ENCODE measurements at regions not wholly inside any gene's neighbourhood (a gene's known extent, or its start where the extent isn't known, plus 50 kb on each side); places are given as distances from the start of the nearest gene placed in this dataset.

GRCh38 chr18:42436222-42436765 lies 481.3 kb downstream of the PIK3C3 start:
- H3K4me3 ChIP-seq (replicated peaks in 1 of 2; ENCODE audit: low read depth in 2 of 2, low read length in 2 of 2), result no peak overlapping the region
- no peak for DNase-seq (ENCODE audit: low read depth in 2 of 2)
- TF ChIP-seq, protein P1, sequence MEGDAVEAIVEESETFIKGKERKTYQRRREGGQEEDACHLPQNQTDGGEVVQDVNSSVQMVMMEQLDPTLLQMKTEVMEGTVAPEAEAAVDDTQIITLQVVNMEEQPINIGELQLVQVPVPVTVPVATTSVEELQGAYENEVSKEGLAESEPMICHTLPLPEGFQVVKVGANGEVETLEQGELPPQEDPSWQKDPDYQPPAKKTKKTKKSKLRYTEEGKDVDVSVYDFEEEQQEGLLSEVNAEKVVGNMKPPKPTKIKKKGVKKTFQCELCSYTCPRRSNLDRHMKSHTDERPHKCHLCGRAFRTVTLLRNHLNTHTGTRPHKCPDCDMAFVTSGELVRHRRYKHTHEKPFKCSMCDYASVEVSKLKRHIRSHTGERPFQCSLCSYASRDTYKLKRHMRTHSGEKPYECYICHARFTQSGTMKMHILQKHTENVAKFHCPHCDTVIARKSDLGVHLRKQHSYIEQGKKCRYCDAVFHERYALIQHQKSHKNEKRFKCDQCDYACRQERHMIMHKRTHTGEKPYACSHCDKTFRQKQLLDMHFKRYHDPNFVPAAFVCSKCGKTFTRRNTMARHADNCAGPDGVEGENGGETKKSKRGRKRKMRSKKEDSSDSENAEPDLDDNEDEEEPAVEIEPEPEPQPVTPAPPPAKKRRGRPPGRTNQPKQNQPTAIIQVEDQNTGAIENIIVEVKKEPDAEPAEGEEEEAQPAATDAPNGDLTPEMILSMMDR (IDR thresholded peaks at IDR 0.05; ENCODE audit: low read depth, low read length), result no peak

DNA sequence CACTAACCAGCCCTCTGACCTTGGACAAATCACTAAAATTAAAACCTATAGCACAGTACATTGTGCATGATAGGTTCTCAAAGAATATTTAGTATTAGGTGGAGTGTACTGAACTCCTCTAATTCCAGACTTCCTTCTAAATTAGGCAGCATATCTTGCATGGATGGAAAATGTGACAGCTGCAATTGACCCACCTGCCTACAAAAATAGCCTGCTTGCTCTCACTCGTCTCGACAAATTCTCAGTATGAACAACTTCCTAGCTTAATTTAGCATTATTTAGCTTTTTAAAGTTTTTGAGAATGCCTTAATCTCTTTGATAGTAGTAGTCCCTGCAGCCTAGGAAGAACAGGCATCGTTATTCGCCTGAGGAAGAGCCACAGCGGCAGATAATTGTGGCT lies 482.0 kb downstream of the PIK3C3 start:
- TF ChIP-seq, protein P1 (IDR thresholded peaks at IDR 0.05; ENCODE audit: low read depth, low read length), result no peak
- H3K4me3 ChIP-seq (replicated peaks in 1 of 2; ENCODE audit: low read depth in 2 of 2, low read length in 2 of 2), result no peak overlapping the region

GRCh38 chr18:42437646-42438045 lies 482.6 kb downstream of the PIK3C3 start:
- peak; percentile 44 to 74 for DNase-seq (ENCODE audit: low read depth in 2 of 2)
- TF ChIP-seq, protein P1 (IDR thresholded peaks at IDR 0.05; ENCODE audit: low read depth, low read length), result no peak
- no peak overlapping the region for H3K4me3 ChIP-seq (replicated peaks in 1 of 2; ENCODE audit: low read depth in 2 of 2, low read length in 2 of 2)

More for the DNA sequence above, 482.0 kb downstream of the PIK3C3 start:
- DNase-seq (ENCODE audit: low read depth in 2 of 2), result no peak

DNA sequence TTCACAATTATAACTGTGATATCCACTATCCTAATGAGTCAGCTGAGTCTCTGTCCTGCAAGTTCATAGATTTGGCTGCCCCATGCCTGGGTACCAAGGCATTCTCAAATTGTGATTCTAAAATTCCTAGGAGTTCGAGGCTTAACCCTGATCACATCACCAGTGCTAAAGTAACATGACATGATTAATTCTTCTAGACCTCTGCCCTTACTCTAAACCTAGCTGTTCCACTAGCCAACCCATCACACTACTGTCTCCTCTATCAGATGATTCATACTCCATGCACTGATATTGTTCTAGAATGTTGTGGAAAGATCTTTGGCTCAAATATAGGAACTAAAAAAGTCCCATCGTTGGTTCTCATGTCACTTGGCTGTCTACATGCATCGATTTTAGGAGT lies 487.6 kb downstream of the PIK3C3 start:
- TF ChIP-seq, protein P1 (IDR thresholded peaks at IDR 0.05; ENCODE audit: low read depth, low read length), result no peak
- no peak for DNase-seq (ENCODE audit: low read depth in 2 of 2)
- H3K4me3 ChIP-seq (replicated peaks in 1 of 2; ENCODE audit: low read depth in 2 of 2, low read length in 2 of 2), result no peak overlapping the region

DNA sequence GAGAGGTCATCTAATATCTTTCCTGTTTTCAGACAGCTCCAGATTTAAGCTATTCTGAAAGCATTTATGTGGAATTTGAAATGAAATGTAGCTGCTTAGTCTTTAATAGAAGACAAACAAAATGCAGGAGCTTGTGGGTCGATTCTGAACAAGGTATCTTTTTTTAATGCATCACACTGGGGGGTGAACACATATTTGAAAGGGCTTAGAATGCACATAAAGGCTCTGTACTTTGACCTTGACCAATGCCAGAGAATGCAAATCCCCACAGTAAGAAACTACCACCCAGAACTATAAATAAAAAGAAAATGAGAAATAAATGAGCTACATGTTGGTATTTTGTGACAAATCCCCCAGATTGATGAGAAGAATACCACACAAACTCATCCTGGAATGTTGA lies 489.3 kb downstream of the PIK3C3 start:
- TF ChIP-seq, protein P1 (IDR thresholded peaks at IDR 0.05; ENCODE audit: low read depth, low read length), result no peak
- no peak overlapping the region for H3K4me3 ChIP-seq (replicated peaks in 1 of 2; ENCODE audit: low read depth in 2 of 2, low read length in 2 of 2)
- DNase-seq (ENCODE audit: low read depth in 2 of 2), result no peak

- TF ChIP-seq, protein P1 (IDR thresholded peaks at IDR 0.05; ENCODE audit: low read depth, low read length), result no peak
- no peak for DNase-seq (ENCODE audit: low read depth in 2 of 2)
- no peak overlapping the region for H3K4me3 ChIP-seq (replicated peaks in 1 of 2; ENCODE audit: low read depth in 2 of 2, low read length in 2 of 2)
These were observed 490.3 kb downstream of the PIK3C3 start for GRCh38 chr18:42445359-42445758.

GRCh38 chr18:42446195-42446594 lies 491.2 kb downstream of the PIK3C3 start:
- no peak overlapping the region for H3K4me3 ChIP-seq (replicated peaks in 1 of 2; ENCODE audit: low read depth in 2 of 2, low read length in 2 of 2)
- DNase-seq (ENCODE audit: low read depth in 2 of 2), result peak; percentile 44 to 95
- TF ChIP-seq, protein P1 (IDR thresholded peaks at IDR 0.05; ENCODE audit: low read depth, low read length), result no peak
